LNCAP (cell line): ENCODE measurements at regions not wholly inside any gene's neighbourhood (a gene's known extent, or its start where the extent isn't known, plus 50 kb on each side); places are given as distances from the start of the nearest gene placed in this dataset.

Experiments used
- CTCF ChIP-seq: fragments of 450-650 bp; IDR thresholded peaks from 2 replicates; pipeline ENCODE4 v1.5.1; 2017; ENCODE audit warnings: mild to moderate bottlenecking

DNA sequence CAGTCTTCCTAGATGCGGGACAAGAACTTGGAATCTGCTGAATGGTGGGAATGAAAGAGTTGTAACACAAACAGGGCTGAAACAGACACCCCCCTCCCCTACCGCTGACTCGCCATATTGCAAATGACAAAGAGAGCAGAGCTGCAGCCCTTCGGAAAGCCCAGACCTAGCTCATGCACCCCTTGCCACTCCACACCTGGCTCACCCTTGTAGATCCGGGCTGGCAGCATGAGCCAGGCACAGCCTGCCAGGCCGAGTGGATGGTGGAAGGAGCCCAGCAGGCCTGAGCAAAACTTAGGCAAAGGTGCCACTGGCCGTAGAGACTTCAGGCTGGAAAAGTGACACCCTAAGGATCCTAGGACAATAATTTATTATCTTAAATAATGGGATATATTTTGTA is 237.4 kb upstream of the SEMA3D start:
- TF ChIP-seq CTCF = no peak

DNA sequence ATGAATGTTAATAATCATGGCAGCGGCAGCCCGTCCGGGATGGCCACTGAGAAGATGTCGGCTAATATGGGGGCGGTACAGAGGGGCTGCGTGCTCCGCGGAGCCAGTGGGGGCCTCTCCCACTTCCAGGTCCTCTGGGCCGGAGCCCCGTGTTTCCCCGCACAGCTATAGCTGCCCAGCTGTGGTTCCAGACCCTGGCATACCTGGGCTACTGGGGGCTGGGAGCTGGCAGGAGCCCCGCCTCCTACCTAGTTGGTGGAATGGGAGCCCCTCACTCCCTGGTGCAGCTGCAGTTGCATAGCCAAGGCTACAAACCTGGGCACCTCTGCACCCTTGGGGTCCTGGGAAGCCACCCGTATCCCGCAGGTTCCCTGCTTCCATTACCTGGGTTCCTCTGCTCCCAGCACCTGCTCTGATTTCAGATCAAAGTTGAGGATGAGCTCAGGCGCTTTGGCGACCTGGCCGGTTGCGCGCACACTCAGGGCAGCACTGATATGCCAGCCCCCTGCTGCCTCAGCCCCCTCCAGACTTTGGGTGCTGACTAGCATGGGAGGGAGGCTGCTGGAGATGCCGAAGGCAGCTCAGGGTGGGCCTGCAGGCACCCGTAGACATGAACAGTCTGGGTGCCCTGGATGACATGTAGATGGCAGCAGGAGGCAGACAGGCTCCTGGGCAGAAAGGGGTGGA is 236.5 kb upstream of the SEMA3D start:
- TF ChIP-seq CTCF = no peak

- TF ChIP-seq CTCF = no peak
These were observed 228.9 kb upstream of the SEMA3D start for GRCh38 chr7:85415743-85416142.

DNA sequence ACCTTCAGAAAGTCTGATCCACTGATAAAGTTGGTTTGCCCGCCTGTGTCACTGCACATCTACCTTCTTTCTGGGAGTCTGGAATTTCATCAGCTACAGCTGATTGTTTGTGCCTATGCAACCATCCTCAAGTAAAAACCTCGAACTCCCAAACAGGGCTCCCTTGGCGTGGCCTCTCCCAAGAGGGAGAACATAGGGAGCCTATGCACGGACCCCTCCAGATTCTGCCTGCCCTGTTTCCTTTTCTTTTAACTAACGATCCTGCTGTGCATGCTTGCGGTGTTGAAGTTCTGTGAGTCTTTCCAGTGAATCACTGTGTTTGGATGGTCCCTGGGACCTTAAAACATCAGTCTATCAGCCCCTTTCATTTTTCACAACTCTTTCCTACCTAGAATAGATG is 226.9 kb upstream of the SEMA3D start:
- TF ChIP-seq CTCF = no peak

GRCh38 chr7:85412912-85413311 is 226.1 kb upstream of the SEMA3D start:
- no peak for TF ChIP-seq CTCF

DNA sequence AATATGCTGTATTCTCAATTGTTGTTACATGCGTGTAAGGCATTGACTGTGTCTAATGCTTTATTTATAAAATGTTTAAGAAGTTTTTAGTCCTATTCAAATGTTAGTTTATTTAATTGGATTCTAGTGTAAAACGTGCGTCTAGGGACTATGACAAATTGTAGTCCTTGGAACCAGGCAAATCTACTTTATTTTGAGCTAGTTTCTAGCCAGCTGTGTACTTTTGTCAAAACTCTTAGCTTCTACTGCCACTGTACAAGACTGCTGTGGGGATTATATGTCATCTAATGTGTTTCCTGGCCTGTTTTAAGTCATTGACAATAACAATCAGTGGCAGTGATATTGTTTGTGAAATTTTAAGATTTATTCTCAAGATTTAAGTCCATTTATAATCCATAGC is 220.5 kb upstream of the SEMA3D start:
- TF ChIP-seq CTCF = no peak

GRCh38 chr7:85405016-85405902 is 218.4 kb upstream of the SEMA3D start:
- no peak for TF ChIP-seq CTCF
